Lower lobe of right lung (tissue), 2 donors: ENCODE measurements at regions not wholly inside any gene's neighbourhood (a gene's known extent, or its start where the extent isn't known, plus 50 kb on each side); places are given as distances from the start of the nearest gene placed in this dataset.

Experiments used
- ATAC-seq, 2 donors: fragments of 200-7000 bp; cut with Tn5 transposase; one replicate each; pipeline ENCODE4 v1.9.1; 2020 to 2022; ENCODE audit warnings: mild to moderate bottlenecking in 2 of 2, moderate library complexity in 2 of 2
- DNase-seq: peaks from one replicate; pipeline ENCODE4 v3.0.0-alpha.2; 2020
- H3K27ac ChIP-seq: fragments of 200-600 bp; one replicate; pipeline ENCODE4 v1.8.0; 2022
- H3K27me3 ChIP-seq: fragments of 200-600 bp; one replicate; pipeline ENCODE4 v1.8.0; 2022; ENCODE audit warnings: low read depth
- H3K36me3 ChIP-seq: fragments of 200-600 bp; one replicate; pipeline ENCODE4 v1.8.0; 2022; ENCODE audit warnings: mild to moderate bottlenecking
- H3K4me1 ChIP-seq: fragments of 200-600 bp; one replicate; pipeline ENCODE4 v1.8.0; 2022
- H3K4me3 ChIP-seq: fragments of 200-600 bp; one replicate; pipeline ENCODE4 v1.8.0; 2022; ENCODE audit warnings: mild to moderate bottlenecking
- H3K9me3 ChIP-seq: fragments of 200-600 bp; one replicate; pipeline ENCODE4 v1.8.0; 2022
- CTCF ChIP-seq: fragments of 200-600 bp; IDR thresholded peaks from one replicate; pipeline ENCODE4 v1.8.0; 2022; ENCODE audit warnings: antibody characterized with exemption, mild to moderate bottlenecking
- intact Hi-C: fragments of 100-400 bp; cut with DNase I; formaldehyde crosslinking; loops from one replicate; pipeline ENCODE4 v1.11.0; 2022
- donor health status: DM: no; HTN: yes; CAD: no; lungs with severe emphysema.

- ATAC-seq (no peak), DNase-seq (no peak)
- Histone ChIP-seq H3K27ac (no peak overlapping the region), H3K27me3 (peaks cover 64% of the 10 kb centered on the region), H3K9me3 (no peaks in the 10 kb centered on the region), H3K4me3 (no peak overlapping the region), H3K4me1 (no peaks in the 10 kb centered on the region), H3K36me3 (no peaks in the 10 kb centered on the region)
- intact Hi-C loops: no loop called here
- TF ChIP-seq CTCF: no peak
Observed at GRCh38 chr20:62527781-62528180, 52.0 kb upstream of the GATA5 start.

GRCh38 chr20:62528983-62529891 lies 53.4 kb upstream of the GATA5 start:
- intact Hi-C loops: no loop called here
- Histone ChIP-seq H3K27me3 (peaks cover 54% of the 10 kb centered on the region), H3K36me3 (no peaks in the 10 kb centered on the region), H3K9me3 (no peaks in the 10 kb centered on the region), H3K4me3 (no peak overlapping the region), H3K27ac (no peak overlapping the region), H3K4me1 (no peaks in the 10 kb centered on the region)
- TF ChIP-seq CTCF: no peak
- ATAC-seq (no peak), DNase-seq (no peak)

GRCh38 chr20:62529896-62530642 lies 54.3 kb upstream of the GATA5 start:
- Histone ChIP-seq H3K4me1 (no peaks in the 10 kb centered on the region), H3K27ac (no peak overlapping the region), H3K9me3 (no peaks in the 10 kb centered on the region), H3K4me3 (no peak overlapping the region), H3K27me3 (peaks cover 46% of the 10 kb centered on the region), H3K36me3 (no peaks in the 10 kb centered on the region)
- TF ChIP-seq CTCF: no peak
- DNase-seq (no peak), ATAC-seq (no peak)
- intact Hi-C loops: no loop called here

GRCh38 chr20:62530643-62531032 lies 54.8 kb upstream of the GATA5 start:
- H3K4me3 ChIP-seq: no peak overlapping the region
- DNase-seq (no peak), ATAC-seq (no peak)
- no peaks in the 10 kb centered on the region for H3K4me1 ChIP-seq
- intact Hi-C loops: no loop called here
- H3K36me3 ChIP-seq: no peaks in the 10 kb centered on the region
- TF ChIP-seq CTCF: no peak
- H3K27me3 ChIP-seq: peaks cover 40% of the 10 kb centered on the region
- no peak overlapping the region for H3K27ac ChIP-seq
- no peaks in the 10 kb centered on the region for H3K9me3 ChIP-seq

GRCh38 chr20:62531046-62531838 lies 55.4 kb upstream of the GATA5 start:
- Histone ChIP-seq H3K9me3 (no peaks in the 10 kb centered on the region), H3K36me3 (no peaks in the 10 kb centered on the region), H3K4me3 (no peak overlapping the region), H3K27me3 (peaks cover 38% of the 10 kb centered on the region), H3K4me1 (no peaks in the 10 kb centered on the region), H3K27ac (no peak overlapping the region)
- TF ChIP-seq CTCF: no peak
- no peak for ATAC-seq
- DNase-seq: no peak
- intact Hi-C loops: no loop called here
